ENCODE measurements at regions not wholly inside any gene's neighbourhood (a gene's known extent, or its start where the extent isn't known, plus 50 kb on each side); places are given as distances from the start of the nearest gene placed in this dataset.

DNA sequence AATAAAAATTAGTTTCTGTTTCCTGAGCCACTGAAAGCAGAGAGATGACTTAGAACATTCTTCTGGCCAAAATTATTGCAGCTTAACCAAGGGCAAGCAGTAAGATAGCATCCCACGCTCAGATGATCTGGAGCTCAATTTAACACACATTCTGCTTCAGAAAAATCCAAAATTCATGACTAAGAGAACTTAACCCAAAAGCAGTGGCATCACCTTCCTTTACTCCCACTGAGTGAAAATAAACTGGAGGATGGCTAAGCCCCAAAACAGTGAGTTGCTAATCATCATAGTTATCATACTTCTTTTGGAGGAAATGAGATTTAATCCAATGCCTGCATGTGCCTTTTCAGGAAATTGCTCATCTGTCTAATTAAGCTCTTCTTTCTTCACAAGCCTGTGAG is 195.4 kb downstream of the DUSP6 start:
- Histone ChIP-seq H3K4me2 (no peak overlapping the region), H3K9ac (no peak overlapping the region), H3K4me1 (ENCODE audit: low read depth, poor library complexity, severe bottlenecking) (peaks cover 19% of the 10 kb centered on the region), H2AFZ (ENCODE audit: low read depth) (no peak overlapping the region), H3K27me3 (ENCODE audit: insufficient read depth, low read depth) (no peaks in the 10 kb centered on the region), H4K20me1 (ENCODE audit: insufficient read depth) (no peaks in the 10 kb centered on the region), H3K4me3 (IDR thresholded peaks at IDR 0.05; ENCODE audit: insufficient read depth, low read depth, low read length) (no peak overlapping the region), H3K27ac (no peak overlapping the region), H3K79me2 (ENCODE audit: insufficient read depth, low read depth) (no peaks in the 10 kb centered on the region), H3K36me3 (ENCODE audit: insufficient read depth) (no peaks in the 10 kb centered on the region)
- TF ChIP-seq CTCF (conservative IDR thresholded peaks at IDR 0.05; ENCODE audit: low read depth, low read length) = no peak

- no peak overlapping the region for H3K4me3 ChIP-seq (IDR thresholded peaks at IDR 0.05; ENCODE audit: insufficient read depth, low read depth, low read length)
- no peak overlapping the region for H3K4me2 ChIP-seq
- no peaks in the 10 kb centered on the region for H3K79me2 ChIP-seq (ENCODE audit: insufficient read depth, low read depth)
These were observed 196.0 kb downstream of the DUSP6 start for GRCh38 chr12:89156340-89156739.

DNA sequence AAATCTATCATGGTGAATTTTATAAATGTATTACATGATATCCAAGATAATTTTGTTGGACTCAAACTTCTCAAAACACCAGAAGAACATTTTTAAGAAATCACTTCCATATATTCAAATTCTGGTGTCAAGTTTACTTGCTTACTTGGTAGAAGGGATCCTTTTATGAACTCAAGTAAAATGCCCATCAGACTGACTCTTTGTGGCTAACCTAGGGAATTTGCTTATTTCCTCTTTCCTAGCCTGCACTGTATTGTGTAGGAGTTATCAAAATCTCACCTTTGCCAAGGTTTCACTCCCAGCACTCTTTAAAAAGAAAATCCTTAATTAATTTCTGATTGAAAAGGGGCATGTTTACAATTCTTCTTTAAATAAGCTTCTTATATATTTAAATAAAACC is 196.5 kb downstream of the DUSP6 start:
- Histone ChIP-seq H3K79me2 (ENCODE audit: insufficient read depth, low read depth) (no peaks in the 10 kb centered on the region), H3K36me3 (ENCODE audit: insufficient read depth) (no peaks in the 10 kb centered on the region), H3K4me1 (ENCODE audit: low read depth, poor library complexity, severe bottlenecking) (peaks cover 15% of the 10 kb centered on the region), H3K4me3 (IDR thresholded peaks at IDR 0.05; ENCODE audit: insufficient read depth, low read depth, low read length) (no peak overlapping the region), H2AFZ (ENCODE audit: low read depth) (no peak overlapping the region), H3K9ac (no peak overlapping the region), H4K20me1 (ENCODE audit: insufficient read depth) (no peaks in the 10 kb centered on the region), H3K27me3 (ENCODE audit: insufficient read depth, low read depth) (no peaks in the 10 kb centered on the region), H3K27ac (no peak overlapping the region), H3K4me2 (no peak overlapping the region)
- no peak for TF ChIP-seq CTCF (conservative IDR thresholded peaks at IDR 0.05; ENCODE audit: low read depth, low read length)

More at GRCh38 chr12:89156340-89156739, 196.0 kb downstream of the DUSP6 start:
- H3K9ac ChIP-seq = no peak overlapping the region
- H4K20me1 ChIP-seq (ENCODE audit: insufficient read depth) = no peaks in the 10 kb centered on the region
- H3K27ac ChIP-seq = no peak overlapping the region
- TF ChIP-seq CTCF (conservative IDR thresholded peaks at IDR 0.05; ENCODE audit: low read depth, low read length) = no peak
- no peaks in the 10 kb centered on the region for H3K27me3 ChIP-seq (ENCODE audit: insufficient read depth, low read depth)
- H3K4me1 ChIP-seq (ENCODE audit: low read depth, poor library complexity, severe bottlenecking) = peaks cover 15% of the 10 kb centered on the region
- no peaks in the 10 kb centered on the region for H3K36me3 ChIP-seq (ENCODE audit: insufficient read depth)
- H2AFZ ChIP-seq (ENCODE audit: low read depth) = no peak overlapping the region

GRCh38 chr12:89154743-89155499 is 197.4 kb downstream of the DUSP6 start:
- Histone ChIP-seq H4K20me1 (ENCODE audit: insufficient read depth) (no peaks in the 10 kb centered on the region), H3K27ac (no peak overlapping the region), H3K36me3 (ENCODE audit: insufficient read depth) (no peaks in the 10 kb centered on the region), H3K9ac (no peak overlapping the region), H3K4me3 (IDR thresholded peaks at IDR 0.05; ENCODE audit: insufficient read depth, low read depth, low read length) (no peak overlapping the region), H3K27me3 (ENCODE audit: insufficient read depth, low read depth) (no peaks in the 10 kb centered on the region), H3K4me2 (no peak overlapping the region), H3K79me2 (ENCODE audit: insufficient read depth, low read depth) (no peaks in the 10 kb centered on the region), H2AFZ (ENCODE audit: low read depth) (no peak overlapping the region), H3K4me1 (ENCODE audit: low read depth, poor library complexity, severe bottlenecking) (peaks cover 15% of the 10 kb centered on the region)
- TF ChIP-seq CTCF (conservative IDR thresholded peaks at IDR 0.05; ENCODE audit: low read depth, low read length) = no peak
